Stimulated activated CD4-positive, alpha-beta T cell treated with anti-CD3 and anti-CD28 coated beads, Interleukin-2, amount 100 ng/mL, for 48 hours (primary cell): ENCODE measurements at regions not wholly inside any gene's neighbourhood (a gene's known extent, or its start where the extent isn't known, plus 50 kb on each side); places are given as distances from the start of the nearest gene placed in this dataset.

Experiments
- DNase-seq, 2 donors: peaks; one replicate each; pipeline ENCODE4 v3.0.0-alpha.2; 2020

GRCh38 chr6:120615238-120615637, 719.0 kb downstream of the TBC1D32 start:
- DNase-seq, result no peak

GRCh38 chr6:120614723-120615122, 719.6 kb downstream of the TBC1D32 start:
- no peak for DNase-seq

- DNase-seq, result no peak
Observed at GRCh38 chr6:120608826-120609225, 725.5 kb downstream of the TBC1D32 start.

GRCh38 chr6:120606743-120607142, 727.5 kb downstream of the TBC1D32 start:
- DNase-seq, result no peak

- DNase-seq, result no peak
Observed at GRCh38 chr6:120604510-120604909, 729.8 kb downstream of the TBC1D32 start.

- DNase-seq, result no peak
Observed at GRCh38 chr6:120590611-120591010, 743.7 kb downstream of the TBC1D32 start.

- DNase-seq, result no peak
Observed at GRCh38 chr6:120588424-120588823, 745.9 kb downstream of the TBC1D32 start.

- DNase-seq, result no peak
Observed at GRCh38 chr6:120587381-120587780, 746.9 kb downstream of the TBC1D32 start.

GRCh38 chr6:120584111-120584760, 750.0 kb downstream of the TBC1D32 start:
- DNase-seq, result no peak

GRCh38 chr6:120576061-120576460, 758.2 kb downstream of the TBC1D32 start:
- DNase-seq, result no peak

- DNase-seq, result no peak
Observed at GRCh38 chr6:120569714-120570113, 764.6 kb downstream of the TBC1D32 start.

- DNase-seq, result no peak
Observed at GRCh38 chr6:120564779-120565178, 769.5 kb downstream of the TBC1D32 start.

GRCh38 chr6:120558294-120558693, 776.0 kb downstream of the TBC1D32 start:
- no peak for DNase-seq

- DNase-seq, result no peak
Observed at GRCh38 chr6:120557554-120557953, 776.7 kb downstream of the TBC1D32 start.

GRCh38 chr6:120556491-120556890, 777.8 kb downstream of the TBC1D32 start:
- DNase-seq, result no peak

GRCh38 chr6:120553353-120553752, 780.9 kb downstream of the TBC1D32 start:
- no peak for DNase-seq

- DNase-seq, result no peak
Observed at GRCh38 chr6:120545353-120545752, 788.9 kb downstream of the TBC1D32 start.

GRCh38 chr6:120534954-120535353, 799.3 kb downstream of the TBC1D32 start:
- no peak for DNase-seq

GRCh38 chr6:120526576-120526975, 807.7 kb downstream of the TBC1D32 start:
- no peak for DNase-seq

GRCh38 chr6:120514544-120514943, 819.7 kb downstream of the TBC1D32 start:
- no peak for DNase-seq

- DNase-seq, result no peak
Observed at GRCh38 chr6:120511712-120512111, 822.6 kb downstream of the TBC1D32 start.

GRCh38 chr6:120498711-120499110, 835.6 kb downstream of the TBC1D32 start:
- DNase-seq, result no peak

GRCh38 chr6:120496661-120497060, 837.6 kb downstream of the TBC1D32 start:
- DNase-seq, result no peak

- no peak for DNase-seq
Observed at GRCh38 chr6:120493505-120493904, 840.8 kb downstream of the TBC1D32 start.

- no peak for DNase-seq
Observed at GRCh38 chr6:120489941-120490340, 844.3 kb downstream of the TBC1D32 start.
